OCI-LY7 (cell line): ENCODE measurements at regions not wholly inside any gene's neighbourhood (a gene's known extent, or its start where the extent isn't known, plus 50 kb on each side); places are given as distances from the start of the nearest gene placed in this dataset.

Experiments used
- EZH2phosphoT487 ChIP-seq: fragments of 200-600 bp; sonication (generic); IDR thresholded peaks from 2 replicates; pipeline ENCODE4 v1.6.1; 2018; ENCODE audit warnings: low read depth, borderline replicate concordance, mild to moderate bottlenecking, mixed run types, antibody characterized with exemption, low read length, moderate library complexity, mixed read lengths
- TF ChIP-seq, protein P1 (sequence below): fragments of 200-600 bp; sonication (generic); conservative IDR thresholded peaks from 2 replicates; pipeline ENCODE4 v1.5.1; 2014; ENCODE audit warnings: mild to moderate bottlenecking, antibody characterized with exemption, low read length, moderate library complexity, mixed read lengths

DNA sequence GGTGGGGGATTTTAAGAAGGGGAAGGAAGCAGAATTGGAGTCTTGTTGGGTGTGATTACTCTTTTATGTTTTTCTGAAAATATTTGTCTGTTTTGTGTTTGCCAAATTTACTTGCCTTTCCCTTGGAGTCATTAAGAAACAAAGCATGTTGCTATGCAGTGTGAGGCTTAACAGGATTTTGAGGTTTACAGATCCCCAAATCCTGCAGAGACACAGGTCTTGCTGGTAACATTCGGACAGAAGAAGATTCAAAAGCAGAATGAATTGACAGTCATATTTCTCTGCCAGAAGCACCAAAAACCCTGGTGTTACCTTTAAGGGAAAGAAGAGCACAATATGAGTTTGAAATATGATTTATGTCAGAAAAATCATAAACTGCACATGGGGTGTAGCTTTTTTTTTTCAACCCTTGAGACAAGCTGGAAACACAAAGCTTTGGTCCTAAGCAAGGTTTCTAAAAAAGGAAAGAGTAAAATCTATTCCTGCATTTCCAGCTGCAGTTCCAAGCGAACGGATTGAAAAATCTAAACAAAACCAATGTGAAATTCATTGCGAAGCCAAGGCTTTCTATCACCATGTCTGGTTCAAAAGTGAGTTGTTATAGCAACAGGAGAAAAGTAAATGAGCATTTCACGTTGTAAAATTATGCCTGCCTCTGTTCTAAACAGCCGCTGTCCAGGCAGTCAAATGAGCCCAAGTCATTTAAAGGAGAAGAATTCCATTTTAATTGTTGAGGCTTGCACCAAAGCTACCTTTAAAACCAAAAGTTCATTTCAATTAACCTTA, 358.9 kb upstream of the SASH1 start:
- TF ChIP-seq, protein P1, sequence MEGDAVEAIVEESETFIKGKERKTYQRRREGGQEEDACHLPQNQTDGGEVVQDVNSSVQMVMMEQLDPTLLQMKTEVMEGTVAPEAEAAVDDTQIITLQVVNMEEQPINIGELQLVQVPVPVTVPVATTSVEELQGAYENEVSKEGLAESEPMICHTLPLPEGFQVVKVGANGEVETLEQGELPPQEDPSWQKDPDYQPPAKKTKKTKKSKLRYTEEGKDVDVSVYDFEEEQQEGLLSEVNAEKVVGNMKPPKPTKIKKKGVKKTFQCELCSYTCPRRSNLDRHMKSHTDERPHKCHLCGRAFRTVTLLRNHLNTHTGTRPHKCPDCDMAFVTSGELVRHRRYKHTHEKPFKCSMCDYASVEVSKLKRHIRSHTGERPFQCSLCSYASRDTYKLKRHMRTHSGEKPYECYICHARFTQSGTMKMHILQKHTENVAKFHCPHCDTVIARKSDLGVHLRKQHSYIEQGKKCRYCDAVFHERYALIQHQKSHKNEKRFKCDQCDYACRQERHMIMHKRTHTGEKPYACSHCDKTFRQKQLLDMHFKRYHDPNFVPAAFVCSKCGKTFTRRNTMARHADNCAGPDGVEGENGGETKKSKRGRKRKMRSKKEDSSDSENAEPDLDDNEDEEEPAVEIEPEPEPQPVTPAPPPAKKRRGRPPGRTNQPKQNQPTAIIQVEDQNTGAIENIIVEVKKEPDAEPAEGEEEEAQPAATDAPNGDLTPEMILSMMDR: no peak
- TF ChIP-seq EZH2phosphoT487: no peak
